H1 (cell line): ENCODE measurements at regions not wholly inside any gene's neighbourhood (a gene's known extent, or its start where the extent isn't known, plus 50 kb on each side); places are given as distances from the start of the nearest gene placed in this dataset.

ENCODE experiments used
- CTCF ChIA-PET: fragments of 300-600 bp; sonication (Branson Sonifier 250); formaldehyde crosslinking; loops from one replicate; lab custom pipeline; 2021; ENCODE audit not compliant: partially characterized antibody; lab: Charles Lee
- POLR2A ChIA-PET: fragments of 300-600 bp; sonication (Branson Sonifier 250); formaldehyde crosslinking; loops from one replicate; lab custom pipeline; 2021; ENCODE audit warnings: inconsistent platforms; ENCODE audit not compliant: partially characterized antibody; lab: Charles Lee
- DNase-seq, 2 experiments: peaks; one replicate each; pipeline versions ENCODE4 v3.0.0 to v3.0.0-alpha.2; 2010 to 2022; ENCODE audit warnings: low spot score in 2 of 2, low read depth in 1 of 2, mixed read lengths in 1 of 2
- FAIRE-seq: peaks from 2 replicates; lab custom pipeline; 2011; peaks lifted over from hg19 to GRCh38; lab: Jason Lieb, UNC
- H2AFZ ChIP-seq: 2 replicates; pipeline ENCODE4 v1.8.1; 2012; ENCODE audit warnings: low read length, inconsistent platforms
- H2AK5ac ChIP-seq: 2 replicates; pipeline ENCODE4 v1.6.1; 2013; ENCODE audit warnings: low read depth, low read length
- H2BK120ac ChIP-seq: replicated peaks from 2 replicates; pipeline ENCODE3; 2013; ENCODE audit warnings: low read depth, low read length, inconsistent platforms
- H2BK12ac ChIP-seq: 2 replicates; pipeline ENCODE4 v1.6.1; 2013; ENCODE audit warnings: low read depth, low read length
- H2BK15ac ChIP-seq: 2 replicates; pipeline ENCODE4 v1.6.1; 2013; ENCODE audit warnings: low read length
- H2BK20ac ChIP-seq: 2 replicates; pipeline ENCODE4 v1.6.1; 2013; ENCODE audit warnings: low read length
- H2BK5ac ChIP-seq: 2 replicates; pipeline ENCODE4 v1.6.1; 2013; ENCODE audit warnings: low read depth, low read length
- H3K14ac ChIP-seq: 2 replicates; pipeline ENCODE4 v1.6.1; 2013; ENCODE audit warnings: inconsistent platforms; ENCODE audit not compliant: insufficient read length
- H3K18ac ChIP-seq: 2 replicates; pipeline ENCODE4 v1.6.1; 2013; ENCODE audit warnings: low read length; ENCODE audit errors: extremely low read depth
- H3K23ac ChIP-seq: 2 replicates; pipeline ENCODE4 v1.6.1; 2013; ENCODE audit warnings: inconsistent platforms; ENCODE audit not compliant: insufficient read length
- H3K23me2 ChIP-seq: 2 replicates; pipeline ENCODE4 v1.6.1; 2013; ENCODE audit warnings: low read depth, low read length
- H3K27ac ChIP-seq: 2 replicates; pipeline ENCODE4 v1.6.1; 2011; ENCODE audit warnings: low read depth, low read length, inconsistent platforms
- H3K27me3 ChIP-seq, 4 experiments: replicated peaks in 1 of 4; 1 replicate in 1 of 4; 2 replicates in 3 of 4; pipeline versions ENCODE4 v1.6.1 to v1.8.1; 2011 to 2013; ENCODE audit warnings: low read length in 3 of 4, mild to moderate bottlenecking in 3 of 4, inconsistent platforms in 2 of 4, mixed read lengths in 2 of 4, moderate library complexity in 1 of 4; ENCODE audit not compliant: control insufficient read depth in 3 of 4, insufficient read depth in 3 of 4; ENCODE audit errors: extremely low read depth in 1 of 4
- H3K36me3 ChIP-seq, 4 experiments: 2 replicates each; pipeline versions ENCODE4 v1.6.1 to v1.8.1; 2011 to 2013; ENCODE audit warnings: mild to moderate bottlenecking in 4 of 4, low read length in 3 of 4, moderate library complexity in 2 of 4, control low read depth in 1 of 4, inconsistent platforms in 1 of 4; ENCODE audit not compliant: insufficient read depth in 4 of 4, control insufficient read depth in 2 of 4
- H3K4ac ChIP-seq: replicated peaks from 2 replicates; pipeline ENCODE3; 2013; ENCODE audit warnings: low read length, low read depth, mixed read lengths, inconsistent platforms; ENCODE audit not compliant: insufficient read length
- H3K4me1 ChIP-seq, 4 experiments: replicated peaks in 1 of 4; 1 replicate in 1 of 4; 2 replicates in 3 of 4; pipeline versions ENCODE4 v1.6.1 to v1.8.1; 2011 to 2013; ENCODE audit warnings: low read length in 3 of 4, inconsistent platforms in 2 of 4, mixed read lengths in 1 of 4; ENCODE audit not compliant: insufficient read depth in 4 of 4, control insufficient read depth in 3 of 4
- H3K4me2 ChIP-seq, 2 experiments: 2 replicates each; pipeline versions ENCODE4 v1.6.1 to v1.8.1; 2011 to 2013; ENCODE audit warnings: low read depth in 2 of 2, low read length in 2 of 2, control low read depth in 1 of 2, inconsistent platforms in 1 of 2, mild to moderate bottlenecking in 1 of 2; ENCODE audit not compliant: insufficient read depth in 1 of 2
- H3K4me3 ChIP-seq, 4 experiments: fragments of 200-600, 300-600 bp in 1 of 4; sonication (generic), shearing (Covaris generic), sonication (Bioruptor Twin) in 1 of 4; 2 replicates each; pipeline versions ENCODE4 v1.5.1 to v1.8.1; 2011 to 2016; ENCODE audit warnings: low read length in 4 of 4, low read depth in 3 of 4, control low read depth in 2 of 4, inconsistent platforms in 2 of 4, mild to moderate bottlenecking in 2 of 4, mixed read lengths in 1 of 4, moderate library complexity in 1 of 4; ENCODE audit not compliant: insufficient read depth in 2 of 4; ENCODE audit errors: extremely low read depth in 1 of 4
- H3K56ac ChIP-seq: replicated peaks from 2 replicates; pipeline ENCODE3; 2013; ENCODE audit warnings: low read depth, mild to moderate bottlenecking, mixed read lengths, low read length, inconsistent platforms; ENCODE audit not compliant: insufficient read length
- H3K79me1 ChIP-seq: 2 replicates; pipeline ENCODE4 v1.6.1; 2013; ENCODE audit warnings: low read depth, low read length, control low read depth
- H3K79me2 ChIP-seq, 2 experiments: 2 replicates each; pipeline versions ENCODE4 v1.6.1 to v1.8.1; 2012 to 2013; ENCODE audit warnings: low read length in 2 of 2, mild to moderate bottlenecking in 2 of 2, inconsistent platforms in 1 of 2; ENCODE audit not compliant: insufficient read depth in 2 of 2, control insufficient read depth in 1 of 2
- H3K9ac ChIP-seq, 4 experiments: replicated peaks in 1 of 4; 1 replicate in 1 of 4; 2 replicates in 3 of 4; pipeline versions ENCODE4 v1.6.1 to v1.8.1; 2011 to 2013; ENCODE audit warnings: low read depth in 3 of 4, low read length in 3 of 4, control low read depth in 2 of 4, mild to moderate bottlenecking in 2 of 4, moderate library complexity in 2 of 4, inconsistent platforms in 1 of 4; ENCODE audit errors: extremely low read depth in 1 of 4
- H3K9me3 ChIP-seq, 2 experiments: 2 replicates each; pipeline versions ENCODE4 v1.6.1 to v1.8.1; 2012 to 2013; ENCODE audit warnings: mild to moderate bottlenecking in 2 of 2, moderate library complexity in 2 of 2, control low read depth in 1 of 2, inconsistent platforms in 1 of 2, low read depth in 1 of 2, low read length in 1 of 2, mixed read lengths in 1 of 2; ENCODE audit not compliant: insufficient read depth in 2 of 2
- H4K20me1 ChIP-seq, 2 experiments: replicated peaks in 1 of 2; 2 replicates each; pipeline versions ENCODE3 to v1.8.1; 2011 to 2013; ENCODE audit warnings: inconsistent platforms in 2 of 2, low read length in 2 of 2, mild to moderate bottlenecking in 1 of 2; ENCODE audit not compliant: insufficient read depth in 2 of 2, control insufficient read depth in 1 of 2
- H4K5ac ChIP-seq: 2 replicates; pipeline ENCODE4 v1.6.1; 2013; ENCODE audit warnings: low read length, low read depth, mixed read lengths, inconsistent platforms; ENCODE audit not compliant: insufficient read length
- H4K8ac ChIP-seq: 2 replicates; pipeline ENCODE4 v1.8.0; 2013; ENCODE audit warnings: mild to moderate bottlenecking, moderate library complexity, low read length, inconsistent platforms; ENCODE audit not compliant: insufficient read depth; ENCODE audit errors: extremely low read depth
- H4K91ac ChIP-seq: replicated peaks from 2 replicates; pipeline ENCODE3; 2013; ENCODE audit warnings: low read length, mixed read lengths, inconsistent platforms; ENCODE audit not compliant: insufficient read length
- BACH1 ChIP-seq: IDR thresholded peaks from 2 replicates; pipeline ENCODE4 v1.6.1; 2012; ENCODE audit warnings: low read length, improper control_type of control experiment
- BCL11A ChIP-seq, 2 experiments: IDR thresholded peaks; one replicate each; pipeline ENCODE4 v1.6.1; 2011; ENCODE audit warnings: low read depth in 2 of 2, low read length in 2 of 2, mild to moderate bottlenecking in 2 of 2
- CBX8 ChIP-seq: fragments of 300-800, 300-1000 bp; sonication (generic); IDR thresholded peaks from 2 replicates; pipeline ENCODE4 v1.7.1; 2016; ENCODE audit warnings: low read depth, low read length, borderline replicate concordance
- CTBP2 ChIP-seq: IDR thresholded peaks from 2 replicates; pipeline ENCODE4 v1.7.0; 2011; ENCODE audit warnings: borderline replicate concordance, mild to moderate bottlenecking, moderate library complexity, mixed read lengths, low read length; ENCODE audit not compliant: insufficient read depth, insufficient read length
- EZH2 ChIP-seq: fragments of 200-600 bp; sonication (generic); IDR thresholded peaks from 2 replicates; pipeline ENCODE4 v1.7.1; 2012; ENCODE audit warnings: low read depth, mild to moderate bottlenecking, moderate library complexity, low read length, inconsistent platforms; ENCODE audit not compliant: severe bottlenecking
- HDAC6 ChIP-seq: IDR thresholded peaks from one replicate; pipeline ENCODE4 v1.7.1; 2012; ENCODE audit warnings: low read depth, mild to moderate bottlenecking, inconsistent platforms, low read length, moderate library complexity
- KDM1A ChIP-seq: fragments of 200-600, 300-600 bp; sonication (generic); IDR thresholded peaks from 2 replicates; pipeline ENCODE4 v1.7.1; 2016; ENCODE audit warnings: mild to moderate bottlenecking, low read length, borderline replicate concordance
- KDM5A ChIP-seq: fragments of 200-600 bp; IDR thresholded peaks from 2 replicates; pipeline ENCODE4 v1.7.1; 2012; ENCODE audit warnings: mild to moderate bottlenecking, low read length, inconsistent platforms, mixed read lengths
- MAFK ChIP-seq: IDR thresholded peaks from 2 replicates; pipeline ENCODE4 v1.6.1; 2012; ENCODE audit warnings: low read depth, mild to moderate bottlenecking, improper control_type of control experiment, low read length
- POU5F1 ChIP-seq: IDR thresholded peaks from 2 replicates; pipeline ENCODE4 v1.6.1; 2011; ENCODE audit warnings: low read depth, mild to moderate bottlenecking, low read length, moderate library complexity
- RAD21 ChIP-seq, 2 experiments: IDR thresholded peaks in 1 of 2; conservative IDR thresholded peaks in 1 of 2; 2 replicates each; pipeline ENCODE4 v1.6.1; 2011; ENCODE audit warnings: low read depth in 2 of 2, low read length in 2 of 2, improper control_type of control experiment in 1 of 2, inconsistent platforms in 1 of 2, mild to moderate bottlenecking in 1 of 2, moderate library complexity in 1 of 2
- SIN3A ChIP-seq, 2 experiments: IDR thresholded peaks in 1 of 2; conservative IDR thresholded peaks in 1 of 2; 2 replicates each; pipeline ENCODE4 v1.6.1; 2011 to 2012; ENCODE audit warnings: low read length in 2 of 2, improper control_type of control experiment in 1 of 2, low read depth in 1 of 2, mild to moderate bottlenecking in 1 of 2
- YY1 ChIP-seq: IDR thresholded peaks from 2 replicates; pipeline ENCODE4 v1.6.1; 2011; ENCODE audit warnings: low read depth, mild to moderate bottlenecking, low read length
- WGBS, 2 experiments: shearing (Covaris generic) in 1 of 2; methylation state at CpG; one replicate each; pipeline versions ENCODE4 v1.1.6 to v1.1.7; 2013 to 2015; ENCODE audit warnings: low lambda C conversion rate in 2 of 2, mixed read lengths in 2 of 2, inconsistent platforms in 1 of 2, low coverage in 1 of 2, missing lambda C conversion rate in 1 of 2; ENCODE audit not compliant: insufficient replicate concordance in 2 of 2, insufficient coverage in 1 of 2, insufficient read length in 1 of 2; ENCODE audit errors: extremely low coverage in 1 of 2, missing lambda C conversion rate in 1 of 2; 5-methylcytosine and 5-hydroxymethylcytosine counted together

DNA sequence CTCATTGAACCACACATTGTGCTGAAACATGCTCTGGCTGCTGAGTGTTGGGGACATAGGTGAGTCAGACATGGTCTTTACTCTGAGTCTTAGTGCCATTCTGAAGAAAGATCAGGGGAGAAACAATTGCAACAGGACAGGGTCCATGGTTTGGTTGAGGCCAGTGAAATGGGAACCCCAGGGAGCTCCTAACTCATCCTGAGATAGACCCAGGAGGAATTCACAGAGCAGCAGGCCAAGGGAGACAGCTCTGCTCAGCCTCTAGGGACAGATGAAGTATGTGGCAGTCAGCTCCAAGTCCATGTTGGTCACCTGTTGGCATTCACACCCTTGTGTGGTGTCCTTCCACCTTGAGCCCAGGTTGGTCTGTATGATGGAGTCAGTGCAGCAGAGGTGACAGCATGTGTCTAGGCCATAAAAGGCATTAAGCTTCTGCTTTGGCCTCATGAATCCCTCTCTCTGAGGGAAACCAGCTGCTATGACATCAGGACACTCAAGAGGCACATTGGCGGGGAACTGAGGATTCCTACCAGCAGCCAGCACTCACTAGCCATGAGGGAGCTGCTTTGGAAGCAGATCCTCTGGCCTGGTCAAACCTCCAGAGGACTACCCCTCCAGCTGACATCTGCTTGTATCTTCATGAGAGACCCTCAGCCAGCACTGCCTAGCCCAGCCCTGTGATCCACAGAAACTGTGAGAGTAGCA, 50.3 kb upstream of the MYEOV start:
- Histone ChIP-seq H2BK120ac (no peak overlapping the region), H3K14ac (no peak overlapping the region), H3K9ac (no peak overlapping the region), H3K27ac (no peak overlapping the region), H3K18ac (no peak overlapping the region), H3K56ac (no peak overlapping the region), H4K20me1 (no peaks in the 10 kb centered on the region), H3K23ac (no peak overlapping the region), H3K27me3 (peaks cover 0 to 3% (median 0%) of the 10 kb centered on the region in 4 experiments; a peak in 3 of 7 replicates), H2BK12ac (no peak overlapping the region), H3K23me2 (peaks cover 4% of the 10 kb centered on the region; the same call in 1 of the 2 replicates), H3K79me2 (no peaks in the 10 kb centered on the region), H2BK5ac (no peak overlapping the region), H2BK20ac (no peak overlapping the region), H3K4me3 (no peak overlapping the region), H4K8ac (no peak overlapping the region), H2AFZ (no peak overlapping the region), H3K9me3 (no peaks in the 10 kb centered on the region), H2BK15ac (no peak overlapping the region), H3K4me2 (no peak overlapping the region), H4K91ac (no peak overlapping the region), H3K79me1 (no peaks in the 10 kb centered on the region), H3K4ac (no peak overlapping the region), H4K5ac (no peak overlapping the region), H3K4me1 (no peaks in the 10 kb centered on the region), H2AK5ac (no peak overlapping the region), H3K36me3 (no peaks in the 10 kb centered on the region)
- 82% methylated on average over 1 of the region's 1 CpG; no CpG with 5 or more reads in 1 of the 2 experiments for WGBS, 2 experiments
- POLR2A ChIA-PET: no interaction called here
- CTCF ChIA-PET: interaction anchor here (1.0 to 5.0 kb wide), 3 partner anchors 49 to 112 kb away, joined by 3 to 17 read pairs (median 6); partner anchors contain the start of gene SMIM38
- DNase-seq (no peak), FAIRE-seq (no peak)
- TF ChIP-seq BCL11A (IDR thresholded peaks at IDR 0.05; ENCODE audit: low read depth in 2 of 2, low read length in 2 of 2) (no peak), BACH1 (no peak), RAD21 (IDR thresholded peaks at IDR 0.05 in 1 of 2, conservative IDR thresholded peaks at IDR 0.05 in 1 of 2; ENCODE audit: low read depth in 2 of 2, low read length in 2 of 2) (no peak), SIN3A (conservative IDR thresholded peaks at IDR 0.05 in 1 of 2, IDR thresholded peaks at IDR 0.05 in 1 of 2; ENCODE audit: low read depth in 1 of 2, low read length in 2 of 2) (no peak), CBX8 (no peak), KDM1A (no peak), KDM5A (no peak), EZH2 (no peak), YY1 (no peak), MAFK (no peak), POU5F1 (no peak), CTBP2 (no peak), HDAC6 (no peak)
